Dedifferentiated amniotic fluid mesenchymal stem cell (primary cell): ENCODE measurements at regions not wholly inside any gene's neighbourhood (a gene's known extent, or its start where the extent isn't known, plus 50 kb on each side); places are given as distances from the start of the nearest gene placed in this dataset.

Experiments
- DNase-seq: peaks from one replicate; pipeline ENCODE4 v3.0.0-alpha.2; 2016; ENCODE audit errors: extremely low spot score

- no peak for DNase-seq
Observed at GRCh38 chr2:550860-551567, 126.2 kb downstream of the TMEM18 start.

GRCh38 chr2:545711-546650 is 131.2 kb downstream of the TMEM18 start:
- DNase-seq: no peak

GRCh38 chr2:545228-545627 is 132.0 kb downstream of the TMEM18 start:
- no peak for DNase-seq

GRCh38 chr2:538646-539045 is 138.6 kb downstream of the TMEM18 start:
- no peak for DNase-seq

- no peak for DNase-seq
Observed at GRCh38 chr2:535222-535621, 142.0 kb downstream of the TMEM18 start.

GRCh38 chr2:529852-530251 is 147.4 kb downstream of the TMEM18 start:
- DNase-seq: no peak

- DNase-seq: peak; percentile 41
Observed at GRCh38 chr2:529424-529823, 147.8 kb downstream of the TMEM18 start.

- DNase-seq: no peak
Observed at GRCh38 chr2:527581-527980, 149.6 kb downstream of the TMEM18 start.

GRCh38 chr2:526918-527317 is 150.3 kb downstream of the TMEM18 start:
- no peak for DNase-seq

GRCh38 chr2:525611-526010 is 151.6 kb downstream of the TMEM18 start:
- no peak for DNase-seq

- DNase-seq: no peak
Observed at GRCh38 chr2:525021-525420, 152.2 kb downstream of the TMEM18 start.

GRCh38 chr2:524442-524841 is 152.8 kb downstream of the TMEM18 start:
- DNase-seq: no peak

- no peak for DNase-seq
Observed at GRCh38 chr2:523698-524270, 153.4 kb downstream of the TMEM18 start.

- no peak for DNase-seq
Observed at GRCh38 chr2:522776-523175, 154.4 kb downstream of the TMEM18 start.

GRCh38 chr2:521853-522530 is 155.2 kb downstream of the TMEM18 start:
- no peak for DNase-seq

- no peak for DNase-seq
Observed at GRCh38 chr2:520663-521340, 156.4 kb downstream of the TMEM18 start.

- DNase-seq: no peak
Observed at GRCh38 chr2:516944-517343, 160.3 kb downstream of the TMEM18 start.

GRCh38 chr2:516131-516530 is 161.1 kb downstream of the TMEM18 start:
- no peak for DNase-seq

GRCh38 chr2:515441-516127 is 161.6 kb downstream of the TMEM18 start:
- DNase-seq: no peak

- DNase-seq: no peak
Observed at GRCh38 chr2:513981-514706, 163.1 kb downstream of the TMEM18 start.
